SW480 (cell line): ENCODE measurements at regions not wholly inside any gene's neighbourhood (a gene's known extent, or its start where the extent isn't known, plus 50 kb on each side); places are given as distances from the start of the nearest gene placed in this dataset.
"Not testable (repeated sequence)": the region's sequence is repeated elsewhere in the genome, so short reads cannot be mapped to it uniquely, and the experiment has no call there.

Experiments
- DNase-seq: peaks from one replicate; pipeline ENCODE4 v3.0.0-alpha.2; 2016; ENCODE audit warnings: low spot score

DNA sequence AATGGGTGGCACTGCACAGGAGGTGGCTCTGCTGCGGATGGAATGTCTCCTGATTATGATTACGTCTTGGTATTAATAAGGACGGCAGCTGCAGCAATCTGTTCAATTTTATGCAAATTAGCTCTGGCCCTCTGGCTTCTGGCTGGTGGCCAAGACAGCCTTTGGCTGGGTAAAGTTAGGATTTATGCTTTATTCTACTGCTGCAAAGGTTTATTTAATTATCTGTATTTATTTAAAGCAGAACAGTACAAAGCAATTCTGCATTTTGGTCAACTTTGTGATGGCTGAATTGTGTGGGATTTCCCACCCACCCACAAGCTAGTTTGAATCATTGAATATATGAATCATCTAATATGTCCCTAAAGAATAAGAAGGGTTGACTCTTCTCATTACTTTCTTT is 745.6 kb upstream of the FAM241A start:
- no peak for DNase-seq

DNA sequence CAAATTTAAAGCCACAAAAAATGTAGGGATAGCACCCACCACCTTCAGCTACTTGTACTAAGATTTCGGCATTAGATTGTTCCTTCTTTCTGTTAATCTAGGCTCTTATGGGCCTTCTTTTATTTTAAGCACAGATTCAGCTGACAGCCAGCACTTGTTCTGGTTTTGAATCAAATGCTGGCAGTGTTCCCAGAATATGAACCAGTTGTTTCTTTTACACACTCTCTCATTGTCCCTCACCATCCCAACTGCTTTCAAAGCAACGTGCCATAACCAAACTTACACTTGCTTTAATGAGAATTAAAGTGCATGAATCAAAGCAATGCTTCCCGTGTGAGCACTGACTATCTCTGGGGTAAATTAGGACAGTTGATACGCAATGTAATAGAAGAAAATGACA is 744.5 kb upstream of the FAM241A start:
- no peak for DNase-seq

DNA sequence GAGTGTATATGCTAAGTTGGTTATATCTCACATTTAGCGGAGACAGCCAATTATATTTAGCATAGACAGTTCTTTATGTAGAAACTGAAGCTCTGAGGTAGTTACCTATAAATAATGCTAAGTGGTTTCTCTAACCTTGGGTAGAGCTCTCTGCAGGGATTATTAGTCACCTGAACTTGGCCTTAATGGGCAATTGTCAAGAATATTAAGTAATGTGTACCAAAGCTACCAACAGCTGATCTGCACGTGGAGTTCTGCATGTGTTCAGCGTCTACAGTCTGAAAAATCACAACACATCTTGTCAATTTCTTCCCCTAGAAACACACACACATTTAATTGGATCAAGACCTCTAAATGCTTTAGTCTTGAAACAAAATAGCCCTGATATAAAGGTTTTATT is 740.6 kb upstream of the FAM241A start:
- no peak for DNase-seq

DNA sequence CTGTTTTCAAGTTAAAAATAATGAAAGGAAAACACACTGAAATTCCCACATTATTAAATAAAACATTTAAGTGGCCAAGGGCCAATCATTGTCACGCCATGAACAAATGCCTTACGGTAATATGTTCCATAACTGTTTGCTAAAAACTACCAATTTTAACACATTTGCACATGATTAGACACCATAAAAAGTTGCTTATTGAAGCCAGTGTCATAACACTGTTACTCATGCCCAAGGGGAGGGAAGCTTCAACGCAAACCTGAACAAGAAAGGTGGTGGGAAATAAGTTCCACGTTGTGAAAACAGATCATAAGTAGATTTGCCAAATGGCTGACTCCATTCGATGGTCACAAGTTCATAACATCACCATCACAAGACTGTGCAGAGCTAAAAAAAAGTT is 739.3 kb upstream of the FAM241A start:
- no peak for DNase-seq

- DNase-seq = no peak
These were observed 734.7 kb upstream of the FAM241A start for GRCh38 chr4:111410571-111410970.

GRCh38 chr4:111417521-111417920 is 727.7 kb upstream of the FAM241A start:
- no peak for DNase-seq

DNA sequence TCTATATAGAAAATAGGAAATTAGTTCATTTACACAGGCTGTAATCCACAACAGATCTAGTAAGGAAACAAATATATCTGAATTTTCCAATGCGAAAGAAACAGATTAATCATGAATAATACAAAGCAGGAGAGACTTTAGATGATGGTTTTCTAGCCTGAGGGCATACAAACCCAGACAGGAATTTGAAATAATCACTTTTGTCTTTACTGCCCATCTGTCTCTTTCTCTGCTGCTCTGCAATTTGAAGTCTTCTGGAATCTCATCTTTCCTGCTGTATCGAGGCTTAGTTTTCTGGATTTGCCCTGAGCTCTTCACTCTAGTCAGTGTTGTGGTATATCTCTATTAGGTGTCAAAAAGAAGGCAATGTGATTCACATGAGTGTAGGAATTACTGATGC is 711.8 kb upstream of the FAM241A start:
- no peak for DNase-seq

DNA sequence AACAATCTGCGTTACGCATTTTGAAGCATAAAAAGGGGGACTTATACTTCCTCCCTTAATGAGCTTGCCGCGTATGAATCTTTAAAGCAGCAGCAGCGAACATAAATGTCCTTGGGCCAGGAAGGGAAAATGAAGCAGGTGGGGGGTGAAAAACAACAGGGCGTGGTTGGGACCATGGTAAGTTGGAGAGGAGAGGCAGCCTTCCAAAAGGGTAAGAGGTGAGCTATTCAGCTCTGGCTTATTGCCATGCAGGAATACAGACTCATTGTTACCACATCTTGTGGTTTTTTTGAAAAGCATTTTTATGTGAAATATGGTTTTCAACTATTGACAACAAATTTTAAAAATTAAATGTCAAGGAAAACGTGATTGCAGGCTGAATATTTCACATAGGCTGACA is 710.7 kb upstream of the FAM241A start:
- no peak for DNase-seq

DNA sequence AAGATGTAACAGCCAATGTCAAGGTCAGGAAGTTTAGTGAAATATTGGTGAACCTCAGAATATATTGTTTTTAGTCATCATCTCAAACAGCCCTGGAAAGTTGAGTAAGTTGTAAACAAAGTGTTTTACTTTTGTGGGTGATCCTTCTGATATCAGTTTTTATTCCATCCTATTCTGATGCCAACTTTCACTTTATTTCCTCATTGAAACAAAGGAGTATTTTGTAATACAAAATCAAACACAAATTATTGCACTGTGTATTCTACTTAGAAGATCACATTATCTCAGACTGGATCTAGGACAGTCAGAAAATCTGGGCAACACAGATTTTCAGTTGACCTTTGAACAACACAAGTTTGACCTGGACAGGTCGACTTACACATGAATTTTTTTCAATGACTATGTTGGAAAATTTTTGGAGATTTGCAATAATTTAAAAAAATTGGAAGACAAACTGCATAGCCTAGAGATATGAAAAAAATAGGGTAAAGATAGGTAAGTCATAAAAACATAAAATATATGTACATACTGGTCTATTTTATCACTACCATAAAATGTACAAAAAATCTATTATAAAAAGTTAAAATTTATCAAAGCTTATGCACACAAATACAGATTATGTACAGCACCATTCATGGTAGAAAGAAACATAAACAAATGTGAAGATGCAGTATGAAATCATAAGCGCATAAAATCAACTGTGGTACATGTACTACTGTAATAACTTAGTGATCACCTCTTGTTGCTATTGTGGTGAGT is 709.1 kb upstream of the FAM241A start:
- DNase-seq = no peak

DNA sequence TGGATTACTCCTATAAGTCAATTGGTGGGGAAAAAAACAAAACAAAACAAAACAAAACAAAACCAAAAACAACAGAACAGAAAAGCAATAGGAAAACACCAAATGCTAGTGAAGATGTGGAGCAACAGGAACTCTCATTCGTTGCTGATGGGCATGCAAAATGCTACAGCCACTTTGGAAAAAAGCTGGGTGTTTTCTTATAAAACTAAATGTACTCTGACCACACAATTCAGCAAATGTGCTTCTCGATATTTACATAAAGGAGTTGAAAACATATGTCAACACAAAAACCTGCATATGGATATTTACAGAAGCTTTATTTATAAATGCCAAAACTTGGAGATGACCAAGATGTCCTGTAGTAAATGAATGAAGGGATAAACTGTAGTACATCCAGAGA is 703.6 kb upstream of the FAM241A start:
- DNase-seq = no peak

- DNase-seq = not testable (repeated sequence)
These were observed 700.4 kb upstream of the FAM241A start for GRCh38 chr4:111444836-111445235.

- DNase-seq = no peak
These were observed 695.6 kb upstream of the FAM241A start for GRCh38 chr4:111449657-111450056.

DNA sequence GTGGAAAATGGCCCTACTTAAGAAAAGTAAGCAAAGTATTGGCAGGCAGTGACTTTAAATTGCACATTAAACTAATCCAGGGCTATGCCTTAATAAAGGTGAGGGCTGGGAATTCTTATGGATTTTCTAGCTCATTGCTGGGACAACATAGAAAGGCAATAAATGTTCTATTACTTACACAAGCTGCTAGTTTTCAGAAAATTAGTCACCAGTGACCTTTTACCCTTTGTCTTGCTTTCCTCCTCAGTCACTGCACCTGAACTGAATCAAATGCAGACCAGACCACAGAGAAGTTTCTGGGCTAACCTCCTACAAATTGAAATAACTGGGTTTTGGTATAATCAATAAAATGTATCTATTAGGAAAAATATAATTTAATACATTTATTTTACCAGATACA is 694.4 kb upstream of the FAM241A start:
- no peak for DNase-seq

DNA sequence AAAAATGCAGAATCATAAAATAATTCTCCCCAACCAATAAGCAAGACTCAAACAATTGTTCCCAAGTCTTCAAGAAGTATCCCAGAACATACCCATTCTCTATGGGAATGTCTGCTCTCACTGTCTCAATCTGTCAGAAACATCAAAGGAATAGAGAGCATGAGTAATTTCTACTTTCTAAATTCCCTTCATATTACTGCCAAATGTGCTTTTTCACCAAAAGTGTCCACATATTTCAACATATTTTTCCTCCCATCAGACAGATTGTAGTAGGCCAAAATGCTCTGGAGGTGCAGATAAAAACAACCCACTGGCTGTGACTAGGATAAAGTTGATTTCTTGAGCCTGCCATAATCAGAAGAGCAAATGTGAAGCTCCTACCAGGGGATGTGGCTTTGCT is 692.0 kb upstream of the FAM241A start:
- no peak for DNase-seq

- no peak for DNase-seq
These were observed 690.3 kb upstream of the FAM241A start for GRCh38 chr4:111454961-111455360.

DNA sequence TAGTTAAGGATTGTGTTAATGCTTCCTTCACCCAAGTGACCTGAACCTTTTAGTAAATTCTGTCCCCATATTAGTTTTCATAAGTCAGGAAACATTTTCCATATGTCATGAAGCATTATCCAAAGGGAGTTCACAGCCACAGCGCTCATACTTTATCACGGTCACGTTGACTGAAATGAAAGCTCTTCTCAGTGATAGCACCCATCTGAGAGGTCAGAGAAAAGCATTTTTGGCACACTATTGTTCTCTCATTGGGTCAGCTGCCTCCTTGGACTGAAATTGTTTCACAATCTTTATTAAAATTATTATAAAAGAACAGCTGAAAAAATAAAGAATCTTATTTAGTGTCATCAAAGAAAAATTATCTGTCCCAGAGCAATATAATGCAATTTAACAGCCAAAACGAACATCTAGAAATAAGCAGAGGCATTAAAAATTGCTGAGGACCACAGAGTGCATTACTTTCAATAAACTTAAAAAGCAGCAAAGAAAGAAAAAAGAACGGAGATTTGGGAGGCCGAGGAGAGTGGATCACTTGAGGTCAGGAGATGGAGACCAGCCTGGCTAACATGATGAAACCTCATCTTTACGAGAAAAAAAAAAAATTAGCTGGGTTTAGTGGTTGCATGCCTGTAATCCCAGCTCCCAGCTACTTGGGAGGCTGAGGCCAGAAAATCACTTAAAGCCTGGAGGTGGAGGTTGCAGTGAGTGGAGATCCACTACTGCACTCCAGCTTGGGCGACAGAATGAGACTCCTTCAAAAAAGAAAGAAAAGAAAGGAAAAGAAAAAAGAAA is 680.8 kb upstream of the FAM241A start:
- DNase-seq = no peak

- DNase-seq = no peak
These were observed 678.2 kb upstream of the FAM241A start for GRCh38 chr4:111466811-111467604.

DNA sequence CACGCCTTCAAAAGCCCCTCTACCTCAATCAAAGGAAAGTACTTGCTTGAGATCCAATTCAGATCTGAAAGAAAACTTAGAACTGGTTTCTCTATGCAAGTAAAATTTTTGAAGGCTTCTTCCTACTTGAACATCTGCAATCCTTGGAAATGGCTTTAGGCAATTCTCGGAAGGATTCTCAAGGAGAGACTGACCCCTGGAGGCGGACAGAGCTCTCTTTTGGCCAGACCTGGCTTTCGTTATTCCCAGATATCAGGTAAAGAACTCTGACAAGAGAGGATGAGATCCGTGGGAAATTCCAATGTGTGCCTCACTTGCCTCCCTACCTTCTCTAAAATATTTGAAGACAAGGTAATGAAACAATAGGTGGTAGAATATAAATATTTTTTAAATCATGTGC is 670.3 kb upstream of the FAM241A start:
- no peak for DNase-seq

- no peak for DNase-seq
These were observed 669.6 kb upstream of the FAM241A start for GRCh38 chr4:111475666-111476065.

- DNase-seq = no peak
These were observed 664.7 kb upstream of the FAM241A start for GRCh38 chr4:111480510-111480909.

GRCh38 chr4:111483375-111484169 is 661.7 kb upstream of the FAM241A start:
- no peak for DNase-seq

- DNase-seq = no peak
These were observed 652.8 kb upstream of the FAM241A start for GRCh38 chr4:111492496-111492895.
